ENCODE measurements at regions not wholly inside any gene's neighbourhood (a gene's known extent, or its start where the extent isn't known, plus 50 kb on each side); places are given as distances from the start of the nearest gene placed in this dataset.

- no peak for TF ChIP-seq CTCF (conservative IDR thresholded peaks at IDR 0.05 in 1 of 2, IDR thresholded peaks at IDR 0.05 in 1 of 2; ENCODE audit: extremely low read depth in 1 of 2, insufficient read depth in 1 of 2, low read depth in 1 of 2, low read length in 2 of 2)
- no peak for TF ChIP-seq EZH2 (IDR thresholded peaks at IDR 0.05; ENCODE audit: borderline replicate concordance, low read length)
Observed at GRCh38 chr6:103113416-103113815, 1719.9 kb downstream of the GRIK2 start.
